HCT116 (cell line): ENCODE measurements at regions not wholly inside any gene's neighbourhood (a gene's known extent, or its start where the extent isn't known, plus 50 kb on each side); places are given as distances from the start of the nearest gene placed in this dataset.

Experiments
- ATAC-seq: fragments of 200-7000 bp; cut with Tn5 transposase; 2 replicates; pipeline ENCODE4 v1.9.1; 2020; ENCODE audit warnings: mild to moderate bottlenecking, moderate library complexity
- BruUV-seq: library from RNA; stranded (reverse); fragments of 400-500 nt; replicated peaks from 2 replicates; lab custom pipeline; 2021; lab: Mats Ljungman, UMichigan
- CTCF ChIA-PET: fragments of 300-600 bp; sonication (Branson Sonifier 250); formaldehyde crosslinking; loops from one replicate; lab custom pipeline; 2021; ENCODE audit warnings: antibody characterized with exemption; lab: Charles Lee
- POLR2A ChIA-PET: fragments of 300-600, 350-600 bp; sonication (Branson Sonifier 250); formaldehyde crosslinking; loops from one replicate; lab custom pipeline; 2021; ENCODE audit warnings: antibody characterized with exemption; lab: Charles Lee
- RAD21 ChIA-PET, 2 experiments: fragments of 300-600 bp; sonication (Branson Sonifier 250); formaldehyde crosslinking; loops; one replicate each; lab custom pipeline; 2023; ENCODE audit warnings: low total read pairs in 2 of 2; ENCODE audit not compliant: uncharacterized antibody in 2 of 2, unreplicated experiment in 2 of 2, low non-redundant PET in 1 of 2; lab: Charles Lee
- DNase-seq: peaks from one replicate; pipeline ENCODE4 v3.0.0-alpha.2; 2010; ENCODE audit warnings: low read depth, low spot score
- H2AFZ ChIP-seq: fragments of 200-600 bp; shearing (Covaris generic), sonication (generic); 2 replicates; pipeline ENCODE4 v1.6.1; 2017; ENCODE audit warnings: low read depth, mixed run types, mixed read lengths, antibody characterized with exemption, low read length; ENCODE audit not compliant: poor library complexity, severe bottlenecking
- H3K27ac ChIP-seq: 2 replicates; pipeline ENCODE4 v1.5.1; 2012; ENCODE audit warnings: low read depth, low read length
- H3K27me3 ChIP-seq: fragments of 200-600 bp; sonication (generic); 2 replicates; pipeline ENCODE4 v1.6.1; 2016; ENCODE audit warnings: mixed run types, low read length, mixed read lengths; ENCODE audit not compliant: insufficient read depth
- H3K36me3 ChIP-seq, 2 experiments: fragments of 200-500 bp in 1 of 2; fragments of 200-600 bp in 1 of 2; sonication (Bioruptor generic) in 1 of 2; sonication (generic) in 1 of 2; 2 replicates each; pipeline versions ENCODE4 v1.5.1 to v1.6.1; 2014 to 2016; ENCODE audit warnings: low read length in 2 of 2, inconsistent platforms in 1 of 2, mixed read lengths in 1 of 2, mixed run types in 1 of 2; ENCODE audit not compliant: insufficient read depth in 2 of 2, control insufficient read depth in 1 of 2
- H3K4me1 ChIP-seq, 2 experiments: fragments of 200-600 bp in 1 of 2; sonication (generic) in 1 of 2; 2 replicates each; pipeline versions ENCODE4 v1.5.1 to v1.6.1; 2012 to 2017; ENCODE audit warnings: low read length in 2 of 2, inconsistent platforms in 1 of 2, mild to moderate bottlenecking in 1 of 2, mixed read lengths in 1 of 2, mixed run types in 1 of 2, moderate library complexity in 1 of 2; ENCODE audit not compliant: insufficient read depth in 2 of 2, control insufficient read depth in 1 of 2
- H3K4me2 ChIP-seq: fragments of 200-600 bp; sonication (generic); 2 replicates; pipeline ENCODE4 v1.6.1; 2017; ENCODE audit warnings: mixed run types, low read length, mixed read lengths
- H3K4me3 ChIP-seq, 2 experiments: fragments of 200-600 bp in 1 of 2; sonication (generic) in 1 of 2; replicated peaks in 1 of 2; 2 replicates each; pipeline ENCODE4 v1.5.1; 2011 to 2016; ENCODE audit warnings: low read length in 2 of 2, control low read depth in 1 of 2, low read depth in 1 of 2, mild to moderate bottlenecking in 1 of 2, mixed read lengths in 1 of 2, mixed run types in 1 of 2
- H3K79me2 ChIP-seq: fragments of 200-600 bp; sonication (generic); 2 replicates; pipeline ENCODE4 v1.6.1; 2017; ENCODE audit warnings: mild to moderate bottlenecking, mixed run types, low read length, moderate library complexity, mixed read lengths; ENCODE audit not compliant: insufficient read depth
- H3K9ac ChIP-seq: fragments of 200-600 bp; sonication (generic); 2 replicates; pipeline ENCODE4 v1.6.1; 2016; ENCODE audit warnings: low read length, mixed read lengths
- H3K9me2 ChIP-seq: fragments of 200-600 bp; sonication (generic), shearing (Covaris generic); 2 replicates; pipeline ENCODE4 v1.6.1; 2017; ENCODE audit warnings: mixed run types, mild to moderate bottlenecking, moderate library complexity; ENCODE audit not compliant: insufficient read depth
- H3K9me3 ChIP-seq, 2 experiments: fragments of 200-500 bp in 1 of 2; fragments of 200-600 bp in 1 of 2; sonication (Bioruptor generic) in 1 of 2; sonication (generic) in 1 of 2; 2 replicates each; pipeline ENCODE4 v1.6.1; 2014 to 2017; ENCODE audit warnings: low read length in 2 of 2, mixed read lengths in 2 of 2, inconsistent platforms in 1 of 2, low read depth in 1 of 2, mild to moderate bottlenecking in 1 of 2, mixed run types in 1 of 2, moderate library complexity in 1 of 2; ENCODE audit not compliant: control insufficient read depth in 1 of 2, insufficient read depth in 1 of 2
- H4K20me1 ChIP-seq: fragments of 200-600 bp; sonication (generic), shearing (Covaris generic); 2 replicates; pipeline ENCODE4 v1.6.1; 2017; ENCODE audit warnings: mixed run types, mild to moderate bottlenecking, moderate library complexity; ENCODE audit not compliant: insufficient read depth
- CBX3 ChIP-seq: IDR thresholded peaks from 2 replicates; pipeline ENCODE4 v1.6.1; 2012; ENCODE audit warnings: low read depth
- EGR1 ChIP-seq: IDR thresholded peaks from 2 replicates; pipeline ENCODE4 v1.6.1; 2012; ENCODE audit warnings: low read depth
- ELF1 ChIP-seq: IDR thresholded peaks from 2 replicates; pipeline ENCODE4 v1.6.1; 2012; ENCODE audit warnings: low read depth, borderline replicate concordance
- FOSL1 ChIP-seq: IDR thresholded peaks from 2 replicates; pipeline ENCODE4 v1.6.1; 2012; ENCODE audit warnings: low read depth
- JUND ChIP-seq: IDR thresholded peaks from 2 replicates; pipeline ENCODE4 v1.6.1; 2012
- POLR2A ChIP-seq: IDR thresholded peaks from 2 replicates; pipeline ENCODE4 v1.7.0; 2011; ENCODE audit warnings: borderline replicate concordance; ENCODE audit not compliant: insufficient read depth, insufficient read length; ENCODE audit errors: extremely low read depth
- POLR2AphosphoS5 ChIP-seq: IDR thresholded peaks from 2 replicates; pipeline ENCODE4 v1.6.1; 2011; ENCODE audit warnings: mild to moderate bottlenecking, low read depth, low read length, moderate library complexity
- RAD21 ChIP-seq: IDR thresholded peaks from 2 replicates; pipeline ENCODE4 v1.6.1; 2012; ENCODE audit warnings: low read depth, mild to moderate bottlenecking
- SIN3A ChIP-seq: IDR thresholded peaks from 2 replicates; pipeline ENCODE4 v1.6.1; 2012; ENCODE audit warnings: low read depth
- SRF ChIP-seq: IDR thresholded peaks from 2 replicates; pipeline ENCODE4 v1.6.1; 2012; ENCODE audit warnings: low read depth
- TCF7L2 ChIP-seq: IDR thresholded peaks from 2 replicates; pipeline ENCODE4 v1.7.0; 2011; ENCODE audit warnings: borderline replicate concordance, inconsistent platforms; ENCODE audit not compliant: insufficient read depth, insufficient read length; ENCODE audit errors: extremely low read depth
- YY1 ChIP-seq: IDR thresholded peaks from 2 replicates; pipeline ENCODE4 v1.6.1; 2011; ENCODE audit warnings: low read length, low read depth, moderate library complexity, mild to moderate bottlenecking; ENCODE audit not compliant: insufficient replicate concordance; ENCODE audit errors: extremely low read depth
- ZBTB33 ChIP-seq: IDR thresholded peaks from 2 replicates; pipeline ENCODE4 v1.6.1; 2011; ENCODE audit warnings: mild to moderate bottlenecking, low read length, moderate library complexity; ENCODE audit not compliant: insufficient replicate concordance; ENCODE audit errors: extremely low read depth
- ZNF274 ChIP-seq: fragments of 200-500 bp; sonication (Bioruptor generic); IDR thresholded peaks from 2 replicates; pipeline ENCODE4 v1.6.1; 2014; ENCODE audit warnings: mild to moderate bottlenecking, low read depth, low read length, inconsistent platforms
- intact Hi-C: fragments of 100-400 bp; cut with micrococcal nuclease; formaldehyde crosslinking; loops from 2 replicates; pipeline ENCODE4 v1.10.0; 2022

DNA sequence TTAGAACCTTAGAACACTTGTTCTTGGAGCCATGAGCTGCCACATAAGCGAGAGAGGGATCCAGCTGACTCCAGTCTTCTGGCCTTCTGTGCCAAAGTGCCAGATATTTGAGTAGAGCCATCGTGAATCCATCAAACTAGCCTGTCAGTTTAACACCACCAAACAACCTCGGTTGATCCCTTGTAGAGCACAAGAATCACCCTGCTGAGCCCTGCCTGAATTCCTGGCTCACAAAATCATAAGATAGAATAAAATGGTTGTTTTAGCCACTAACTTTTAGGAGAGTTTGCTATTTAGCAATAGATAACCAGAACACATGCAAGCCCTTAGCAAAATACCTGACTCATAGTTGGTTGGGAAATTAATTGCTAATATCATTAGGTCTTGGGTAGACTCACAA lies 407.6 kb upstream of the PROK2 start:
- no peak overlapping the region for H3K27ac ChIP-seq
- H3K27me3 ChIP-seq, result peaks cover 7% of the 10 kb centered on the region
- H3K4me3 ChIP-seq, result no peak overlapping the region
- H3K9ac ChIP-seq, result no peak overlapping the region
- ChIA-PET RAD21 (no interaction called here), POLR2A (no interaction called here)
- no TSS peak for BruUV-seq
- DNase-seq, result no peak
- no peaks in the 10 kb centered on the region for H3K4me1 ChIP-seq
- no peaks in the 10 kb centered on the region for H4K20me1 ChIP-seq
- no peak for TF ChIP-seq ZBTB33
- no peak for TF ChIP-seq POLR2A
- TF ChIP-seq ELF1, result no peak
- TF ChIP-seq JUND, result no peak
- TF ChIP-seq RAD21, result no peak
- TF ChIP-seq, all 23 proteins: peak for 0
- intact Hi-C loops, result no loop called here
- Histone ChIP-seq H3K4me2 (no peak overlapping the region), H3K9me3 (no peaks in the 10 kb centered on the region), H3K9me2 (no peaks in the 10 kb centered on the region), H2AFZ (no peak overlapping the region), H3K36me3 (no peaks in the 10 kb centered on the region), H3K79me2 (no peaks in the 10 kb centered on the region)
- no peak for ATAC-seq
- CTCF ChIA-PET, result no interaction called here

- ChIA-PET RAD21 (no interaction called here), CTCF (no interaction called here)
- H3K4me2 ChIP-seq, result no peak overlapping the region
- TF ChIP-seq ZBTB33, result no peak
- no peak for TF ChIP-seq CBX3
- no peak for TF ChIP-seq ZNF274
- TF ChIP-seq YY1, result no peak
- no peak for TF ChIP-seq FOSL1
- no peak for TF ChIP-seq POLR2AphosphoS5
- no peak for TF ChIP-seq JUND
- TF ChIP-seq POLR2A, result no peak
- TF ChIP-seq RAD21, result no peak
- no peak for TF ChIP-seq TCF7L2
- TF ChIP-seq EGR1, result no peak
- TF ChIP-seq SIN3A, result no peak
- TF ChIP-seq SRF, result no peak
Observed at GRCh38 chr3:72191209-72191960, 406.4 kb upstream of the PROK2 start.

More at GRCh38 chr3:72191209-72191960, 406.4 kb upstream of the PROK2 start:
- no peak overlapping the region for H3K27ac ChIP-seq
- H3K36me3 ChIP-seq, result no peaks in the 10 kb centered on the region
- intact Hi-C loops, result no loop called here
- BruUV-seq, result no TSS peak
- H3K79me2 ChIP-seq, result no peaks in the 10 kb centered on the region
- POLR2A ChIA-PET, result no interaction called here
- H3K4me3 ChIP-seq, result no peak overlapping the region
- no peaks in the 10 kb centered on the region for H3K9me2 ChIP-seq
- no peaks in the 10 kb centered on the region for H4K20me1 ChIP-seq
- ATAC-seq (no peak), DNase-seq (no peak)
- no peak overlapping the region for H2AFZ ChIP-seq
- H3K27me3 ChIP-seq, result peaks cover 7% of the 10 kb centered on the region
- H3K4me1 ChIP-seq, result no peaks in the 10 kb centered on the region
- H3K9me3 ChIP-seq, result no peaks in the 10 kb centered on the region
- no peak overlapping the region for H3K9ac ChIP-seq
